ENCODE measurements at regions not wholly inside any gene's neighbourhood (a gene's known extent, or its start where the extent isn't known, plus 50 kb on each side); places are given as distances from the start of the nearest gene placed in this dataset.
"Not testable (repeated sequence)": the region's sequence is repeated elsewhere in the genome, so short reads cannot be mapped to it uniquely, and the experiment has no call there.

- no peak for DNase-seq
These were observed 235.1 kb upstream of the RREB1 start for GRCh38 chr6:6872459-6873344.

- peak in 3 of 4 experiments; percentile 45 to 66 (median 58) for DNase-seq
These were observed 234.0 kb upstream of the RREB1 start for GRCh38 chr6:6873778-6874177.

DNA sequence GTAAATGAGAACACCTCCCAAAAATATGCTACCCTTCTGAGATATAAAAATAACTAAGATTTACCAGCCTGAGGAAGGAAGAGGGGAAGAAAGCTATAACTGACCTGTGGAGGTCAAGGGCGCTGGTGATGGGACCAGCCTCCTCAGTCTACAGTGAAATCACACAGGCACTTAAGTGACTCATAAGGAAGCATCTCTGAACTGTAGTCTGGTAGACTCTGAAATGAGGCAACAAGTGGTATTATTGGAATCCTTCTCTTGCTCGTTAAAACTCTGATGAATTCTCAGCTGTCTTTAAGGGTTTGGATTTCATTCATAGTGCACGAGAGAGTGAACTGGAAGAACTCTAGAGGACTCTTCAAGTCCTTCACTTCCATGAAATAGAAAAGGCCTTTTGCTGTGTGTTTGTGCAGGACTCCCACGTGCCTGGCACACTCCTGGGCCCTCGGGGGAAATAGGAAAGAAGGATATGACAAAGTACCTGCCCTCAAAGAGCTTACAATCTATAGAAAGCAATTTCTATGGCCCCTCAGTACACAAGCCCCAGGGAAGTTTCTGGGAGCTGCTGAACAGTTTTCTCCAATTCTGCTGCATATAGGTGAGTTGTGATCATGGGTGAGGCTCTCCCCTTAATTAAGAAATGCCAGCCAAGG is 231.8 kb upstream of the RREB1 start:
- peak; percentile 69 to 89 (median 77) for DNase-seq

GRCh38 chr6:6877792-6878191 is 230.0 kb upstream of the RREB1 start:
- not testable (repeated sequence) for DNase-seq

DNA sequence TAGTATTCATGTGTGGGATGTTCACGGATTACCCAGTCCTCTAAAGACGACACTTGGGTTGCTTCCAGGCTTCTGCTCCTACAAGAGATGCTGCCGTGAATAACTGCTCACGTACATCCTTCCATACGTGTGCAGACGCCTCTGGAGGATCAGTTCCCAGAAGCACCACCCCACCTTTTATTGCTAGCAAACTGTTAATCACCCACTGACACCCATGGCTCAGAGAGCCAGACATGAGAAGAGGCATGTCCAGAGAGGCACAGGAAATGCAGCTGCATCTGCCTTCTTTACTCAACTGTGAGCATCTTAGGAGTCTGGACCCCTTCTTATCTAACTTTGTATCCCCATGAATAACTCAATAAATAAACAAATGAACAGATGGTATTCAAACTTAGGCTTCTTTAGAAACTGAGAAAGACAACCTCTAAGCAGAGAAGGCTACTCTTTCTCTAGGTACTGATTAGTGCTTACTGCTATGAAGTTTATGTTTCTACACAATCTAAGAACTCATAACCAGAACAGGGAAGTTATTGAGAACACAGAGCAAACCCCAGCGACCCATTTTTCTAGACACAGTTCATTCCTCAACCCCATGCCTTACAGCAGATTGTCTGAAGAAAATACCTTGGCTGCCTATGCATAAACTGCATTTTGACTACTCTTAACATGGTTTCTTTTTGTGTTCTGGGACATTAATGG is 228.7 kb upstream of the RREB1 start:
- peak in 1 of 4 experiments; percentile 21 for DNase-seq

GRCh38 chr6:6879586-6879974 is 228.2 kb upstream of the RREB1 start:
- DNase-seq: peak in 3 of 4 experiments; percentile 54 to 82 (median 76)

- peak in 3 of 4 experiments; percentile 56 to 68 (median 68) for DNase-seq
These were observed 226.9 kb upstream of the RREB1 start for GRCh38 chr6:6880745-6881437.

- peak; percentile 53 to 83 (median 72) for DNase-seq
These were observed 226.1 kb upstream of the RREB1 start for GRCh38 chr6:6881438-6882225.

GRCh38 chr6:6882592-6882991 is 225.2 kb upstream of the RREB1 start:
- DNase-seq: peak in 3 of 4 experiments; percentile 36 to 53 (median 52)

DNA sequence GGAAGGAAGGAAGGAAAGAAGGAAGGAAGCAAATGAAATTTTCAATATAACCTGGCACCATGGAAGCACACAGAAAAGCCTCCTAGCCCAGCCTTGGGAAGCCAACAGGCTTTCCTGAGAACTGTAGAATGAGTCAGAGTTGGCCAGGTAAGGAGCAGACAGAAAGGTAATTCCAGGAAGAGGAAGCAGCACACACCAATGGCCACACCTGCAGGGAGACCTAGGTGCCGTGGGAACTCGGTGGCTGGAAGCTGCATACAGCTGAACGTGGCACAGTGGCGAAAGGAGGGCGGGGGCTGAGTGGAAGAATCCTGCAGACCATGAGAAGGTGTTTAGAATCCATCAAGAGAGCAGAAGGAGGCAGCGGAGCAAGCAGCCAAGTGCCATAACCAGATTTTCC is 224.8 kb upstream of the RREB1 start:
- DNase-seq: no peak

- peak; percentile 76 to 93 (median 86) for DNase-seq
These were observed 223.6 kb upstream of the RREB1 start for GRCh38 chr6:6884193-6884627.

DNA sequence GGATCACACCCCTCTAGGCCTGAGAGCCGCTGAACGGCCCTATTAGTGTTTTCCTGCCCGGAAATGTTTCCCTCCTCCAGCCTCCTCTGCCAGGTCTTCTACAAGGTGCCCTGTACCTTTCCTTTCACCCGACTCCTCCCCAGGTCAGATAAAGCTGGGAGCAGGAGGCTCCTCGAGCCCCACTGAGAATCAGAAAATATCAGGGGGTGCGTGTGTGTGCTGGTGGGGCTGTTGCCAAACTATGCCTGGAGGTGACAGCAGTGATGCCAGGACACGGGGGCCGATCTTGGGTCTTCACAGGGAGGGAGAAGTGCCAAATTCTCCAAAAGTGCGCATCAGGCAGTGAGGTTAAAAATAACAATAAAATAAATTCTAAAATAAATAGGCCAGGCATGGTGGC is 222.8 kb upstream of the RREB1 start:
- peak in 1 of 4 experiments; percentile 9 for DNase-seq

GRCh38 chr6:6885521-6886170 is 222.1 kb upstream of the RREB1 start:
- DNase-seq: peak; percentile 88 to 95 (median 93)

GRCh38 chr6:6886171-6886885 is 221.4 kb upstream of the RREB1 start:
- peak; percentile 74 to 89 (median 84) for DNase-seq

GRCh38 chr6:6886886-6887285 is 220.9 kb upstream of the RREB1 start:
- no peak for DNase-seq

DNA sequence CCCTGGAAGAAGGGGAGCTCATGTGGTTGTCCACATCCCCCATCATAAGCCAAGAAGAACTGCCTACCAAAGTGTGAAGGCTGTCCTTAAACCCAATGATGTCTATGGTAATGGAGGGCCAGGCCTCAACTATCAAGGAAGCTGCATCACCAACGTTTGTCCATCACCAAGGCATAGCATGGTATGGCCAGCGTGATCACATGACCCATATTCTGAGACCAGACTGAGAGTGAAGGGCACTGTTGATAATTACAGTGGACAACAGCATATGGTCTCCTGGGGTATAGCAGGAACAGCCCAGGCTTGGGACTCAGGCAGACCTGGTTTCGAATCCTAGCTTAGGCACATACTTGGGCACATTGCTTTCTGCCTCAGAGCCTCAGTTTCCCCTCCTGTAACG is 218.2 kb upstream of the RREB1 start:
- DNase-seq: no peak

GRCh38 chr6:6890400-6890858 is 217.3 kb upstream of the RREB1 start:
- peak; percentile 61 to 85 (median 76) for DNase-seq

DNA sequence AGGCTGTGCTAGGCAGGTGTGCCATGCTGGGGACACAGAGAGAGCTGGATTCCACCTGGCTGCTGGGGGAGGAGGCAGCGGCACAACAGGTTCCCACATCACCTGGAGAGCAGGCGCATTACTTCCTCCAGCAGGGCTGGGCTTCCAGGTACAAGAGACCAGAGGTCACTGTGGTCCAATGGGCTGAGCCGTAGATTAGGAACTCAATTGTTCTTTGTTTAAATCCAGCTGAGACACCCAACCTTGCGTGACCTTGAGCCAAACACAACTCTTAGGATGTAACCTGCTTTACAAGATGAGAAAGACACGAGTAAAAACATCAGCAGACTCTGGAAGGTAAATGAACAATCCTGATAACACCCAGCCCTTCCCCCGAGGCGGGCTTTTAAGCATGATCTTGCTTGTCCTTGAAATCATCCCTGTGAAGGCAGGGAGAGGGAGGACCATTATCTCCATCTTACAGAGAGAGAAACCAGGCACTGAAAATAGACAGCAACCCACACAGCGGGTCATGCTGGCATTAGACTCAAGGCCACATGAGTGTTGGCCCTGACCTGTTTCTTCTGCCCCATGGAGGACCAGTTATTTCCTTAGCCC is 216.5 kb upstream of the RREB1 start:
- peak in 3 of 4 experiments; percentile 71 to 78 (median 74) for DNase-seq

DNA sequence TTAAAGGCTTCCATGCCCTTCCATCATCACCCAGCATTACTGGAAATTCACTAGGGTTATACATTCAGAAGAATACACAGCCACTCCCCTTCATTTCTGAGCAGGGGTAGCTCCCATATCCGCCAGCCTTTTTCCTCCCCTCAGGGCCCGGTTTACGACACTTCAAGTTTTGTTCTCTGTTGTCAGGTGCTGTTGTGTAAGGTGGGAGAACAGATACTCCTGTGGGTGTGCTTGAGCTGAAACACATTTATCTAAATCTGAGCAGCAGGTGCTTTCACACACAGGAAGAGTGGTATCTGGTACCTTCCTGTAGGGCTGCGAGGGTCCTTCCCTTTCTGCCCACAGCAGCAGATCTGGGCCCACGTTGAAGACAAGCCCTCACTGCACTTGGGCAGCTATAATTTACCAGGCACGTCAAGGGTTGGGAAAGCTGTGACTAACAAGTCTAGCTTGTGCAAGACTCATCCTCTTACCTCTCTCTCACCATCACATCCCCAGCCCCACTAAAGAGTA is 215.8 kb upstream of the RREB1 start:
- peak in 3 of 4 experiments; percentile 67 to 70 (median 69) for DNase-seq
